BE2C (cell line): ENCODE measurements at regions not wholly inside any gene's neighbourhood (a gene's known extent, or its start where the extent isn't known, plus 50 kb on each side); places are given as distances from the start of the nearest gene placed in this dataset.
A peak's percentile ranks its signal among the peaks of the same experiment; 100 is the strongest.

ENCODE experiments used
- DNase-seq: peaks from one replicate; pipeline ENCODE4 v3.0.0-alpha.2; 2020
- H3K27me3 ChIP-seq: fragments of 250-450 bp; sonication (Bioruptor Pico); 2 replicates; pipeline ENCODE4 v1.5.1; 2020; ENCODE audit warnings: mild to moderate bottlenecking
- H3K36me3 ChIP-seq: fragments of 250-450 bp; sonication (Bioruptor Pico); 2 replicates; pipeline ENCODE4 v1.5.1; 2020; ENCODE audit warnings: mild to moderate bottlenecking
- H3K4me1 ChIP-seq: fragments of 250-450 bp; sonication (Bioruptor Pico); 2 replicates; pipeline ENCODE4 v1.5.1; 2020
- H3K4me3 ChIP-seq: 2 replicates; pipeline ENCODE4 v1.5.1; 2011; ENCODE audit warnings: low read depth, low read length
- H3K9me3 ChIP-seq: fragments of 250-450 bp; sonication (Bioruptor Pico); 2 replicates; pipeline ENCODE4 v1.5.1; 2020
- TF ChIP-seq, protein P1 (sequence below): IDR thresholded peaks from 2 replicates; pipeline ENCODE4 v1.5.1; 2012; ENCODE audit warnings: mild to moderate bottlenecking, low read depth, low read length

DNA sequence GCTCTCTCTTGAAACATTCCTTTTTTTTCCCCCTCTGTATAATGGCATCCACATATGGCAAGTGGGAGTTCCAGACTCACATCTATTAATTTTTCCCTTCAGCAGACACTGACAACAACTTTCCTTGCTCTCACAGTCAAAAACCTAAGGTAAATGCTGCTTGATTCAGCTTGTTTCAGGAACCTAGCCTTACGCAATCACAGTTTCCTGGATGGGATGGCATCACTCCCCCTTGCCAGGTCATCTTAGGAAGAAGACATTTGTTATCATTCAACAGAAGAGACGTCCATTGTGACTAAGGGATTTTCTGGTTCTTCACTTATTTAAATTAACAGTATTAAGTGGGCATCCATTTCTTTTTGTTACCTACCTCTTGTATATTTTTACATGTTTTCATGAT, 112.0 kb upstream of the PDGFD start:
- H3K4me3 ChIP-seq = no peak overlapping the region
- no peak for DNase-seq
- TF ChIP-seq, protein P1, sequence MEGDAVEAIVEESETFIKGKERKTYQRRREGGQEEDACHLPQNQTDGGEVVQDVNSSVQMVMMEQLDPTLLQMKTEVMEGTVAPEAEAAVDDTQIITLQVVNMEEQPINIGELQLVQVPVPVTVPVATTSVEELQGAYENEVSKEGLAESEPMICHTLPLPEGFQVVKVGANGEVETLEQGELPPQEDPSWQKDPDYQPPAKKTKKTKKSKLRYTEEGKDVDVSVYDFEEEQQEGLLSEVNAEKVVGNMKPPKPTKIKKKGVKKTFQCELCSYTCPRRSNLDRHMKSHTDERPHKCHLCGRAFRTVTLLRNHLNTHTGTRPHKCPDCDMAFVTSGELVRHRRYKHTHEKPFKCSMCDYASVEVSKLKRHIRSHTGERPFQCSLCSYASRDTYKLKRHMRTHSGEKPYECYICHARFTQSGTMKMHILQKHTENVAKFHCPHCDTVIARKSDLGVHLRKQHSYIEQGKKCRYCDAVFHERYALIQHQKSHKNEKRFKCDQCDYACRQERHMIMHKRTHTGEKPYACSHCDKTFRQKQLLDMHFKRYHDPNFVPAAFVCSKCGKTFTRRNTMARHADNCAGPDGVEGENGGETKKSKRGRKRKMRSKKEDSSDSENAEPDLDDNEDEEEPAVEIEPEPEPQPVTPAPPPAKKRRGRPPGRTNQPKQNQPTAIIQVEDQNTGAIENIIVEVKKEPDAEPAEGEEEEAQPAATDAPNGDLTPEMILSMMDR = no peak
- no peaks in the 10 kb centered on the region for H3K9me3 ChIP-seq
- H3K36me3 ChIP-seq = no peaks in the 10 kb centered on the region
- H3K27me3 ChIP-seq = no peaks in the 10 kb centered on the region
- no peaks in the 10 kb centered on the region for H3K4me1 ChIP-seq

DNA sequence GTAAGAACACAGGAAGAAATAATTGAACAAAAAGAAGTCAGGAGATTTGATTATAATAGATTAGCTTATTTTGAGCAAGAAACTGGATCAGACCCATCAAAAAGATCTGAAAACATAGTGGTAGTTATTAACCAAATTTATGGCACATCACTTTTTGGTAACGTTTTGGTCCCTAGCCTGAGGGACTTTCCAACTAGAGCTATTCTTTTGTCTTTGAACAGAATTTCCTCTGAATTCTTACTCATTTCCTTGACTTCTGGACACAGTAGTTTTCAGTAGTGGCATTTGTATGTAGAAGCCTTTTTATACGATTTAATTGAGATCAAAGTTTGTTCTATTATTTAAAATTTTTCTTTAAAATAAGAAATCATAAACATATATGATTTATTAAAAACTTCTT, 96.5 kb upstream of the PDGFD start:
- Histone ChIP-seq H3K4me1 (peaks cover 4% of the 10 kb centered on the region; the same call in 1 of the 2 replicates), H3K36me3 (no peaks in the 10 kb centered on the region), H3K9me3 (no peaks in the 10 kb centered on the region), H3K27me3 (no peaks in the 10 kb centered on the region), H3K4me3 (no peak overlapping the region)
- TF ChIP-seq, protein P1 = no peak
- no peak for DNase-seq

DNA sequence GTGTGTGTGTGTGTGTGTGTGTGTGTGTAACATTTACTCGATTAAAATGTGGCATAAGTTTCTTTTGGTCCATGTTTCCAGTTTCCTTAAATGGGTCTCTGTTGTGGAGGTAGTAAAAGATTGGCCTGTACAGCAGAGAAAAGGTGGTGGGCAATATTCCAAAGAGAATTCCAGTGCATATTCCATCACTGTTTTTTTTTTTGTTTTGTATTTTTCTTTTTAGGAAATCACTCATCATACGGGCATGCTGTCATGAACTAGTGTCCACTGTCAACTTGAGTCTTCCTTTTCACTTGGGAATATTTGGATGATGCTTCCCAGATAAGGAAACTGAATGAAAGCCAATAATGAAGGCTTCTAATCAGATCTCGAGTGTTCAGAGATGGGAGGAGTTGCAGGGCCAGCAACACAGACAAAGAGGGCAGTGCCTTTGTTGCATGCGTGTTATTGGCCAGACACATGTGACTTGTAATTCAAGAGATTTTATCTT, 95.2 kb upstream of the PDGFD start:
- H3K4me3 ChIP-seq = no peak overlapping the region
- H3K4me1 ChIP-seq = peaks cover 4% of the 10 kb centered on the region; the same call in 1 of the 2 replicates
- TF ChIP-seq, protein P1 = no peak
- DNase-seq = peak; percentile 5
- no peaks in the 10 kb centered on the region for H3K36me3 ChIP-seq
- no peaks in the 10 kb centered on the region for H3K9me3 ChIP-seq
- H3K27me3 ChIP-seq = no peaks in the 10 kb centered on the region

DNA sequence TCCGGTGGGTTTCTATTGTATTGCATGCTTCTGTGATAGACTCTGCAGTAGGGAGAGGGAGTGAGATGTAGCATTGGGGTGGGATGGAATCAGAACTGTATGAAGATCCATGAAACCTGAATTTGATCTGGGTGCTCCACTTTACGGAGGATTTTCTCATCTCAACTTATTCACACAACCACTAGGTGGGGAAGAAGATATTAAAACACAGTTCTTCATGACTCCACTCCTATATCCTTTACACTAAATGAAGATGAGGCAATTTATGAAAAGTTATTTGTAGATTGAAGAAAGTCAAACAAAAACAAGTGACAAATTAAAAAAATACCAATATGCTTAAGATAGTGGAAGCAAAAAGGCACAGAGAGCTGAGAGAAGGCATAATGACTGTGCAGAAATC, 92.6 kb upstream of the PDGFD start:
- Histone ChIP-seq H3K4me1 (peaks cover 4% of the 10 kb centered on the region; the same call in 1 of the 2 replicates), H3K36me3 (no peaks in the 10 kb centered on the region), H3K9me3 (no peaks in the 10 kb centered on the region), H3K4me3 (no peak overlapping the region), H3K27me3 (no peaks in the 10 kb centered on the region)
- TF ChIP-seq, protein P1 = peak; percentile 48
- DNase-seq = no peak

DNA sequence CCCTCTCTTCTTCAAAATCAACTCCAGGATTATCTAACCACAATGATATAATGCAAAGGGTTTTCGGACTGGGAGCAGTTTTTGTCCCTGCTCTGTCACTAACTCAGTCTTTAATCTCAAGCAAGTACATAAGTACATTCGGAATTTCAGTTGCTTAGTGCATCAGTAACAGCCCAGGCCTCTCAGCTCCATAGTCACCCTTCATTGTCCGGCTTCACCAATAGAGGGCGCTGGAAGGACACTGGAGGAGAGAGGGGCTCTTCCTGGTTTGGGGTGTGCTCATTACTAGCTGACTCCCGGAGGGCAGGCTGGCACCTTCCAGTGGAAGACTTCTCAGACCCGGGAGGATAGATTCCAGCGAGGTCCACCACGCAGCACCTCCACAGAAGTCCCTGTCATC, 90.4 kb upstream of the PDGFD start:
- DNase-seq = peak; percentile 68
- Histone ChIP-seq H3K4me3 (no peak overlapping the region), H3K27me3 (no peaks in the 10 kb centered on the region), H3K36me3 (no peaks in the 10 kb centered on the region), H3K4me1 (peaks cover 2% of the 10 kb centered on the region; the same call in 1 of the 2 replicates), H3K9me3 (no peaks in the 10 kb centered on the region)
- TF ChIP-seq, protein P1 = peak; percentile 95

DNA sequence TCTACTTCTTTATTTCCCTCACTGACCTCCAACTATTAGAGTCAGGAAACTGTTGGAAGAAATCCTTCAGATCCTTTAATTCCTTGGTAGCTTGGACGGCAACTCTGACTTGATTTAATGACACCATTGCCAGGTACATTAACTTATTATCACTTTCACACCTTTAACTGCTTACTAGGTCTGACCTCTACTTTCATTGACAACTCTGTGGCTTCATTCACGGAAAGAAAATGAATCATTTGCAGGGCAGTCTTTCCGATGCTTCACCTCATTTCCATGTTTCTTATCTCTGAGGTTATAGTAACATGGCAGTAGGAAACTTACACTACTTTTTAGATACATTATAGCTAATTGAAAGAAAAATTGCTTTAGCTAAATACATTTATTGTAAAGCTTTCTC, 82.6 kb upstream of the PDGFD start:
- H3K4me1 ChIP-seq = no peaks in the 10 kb centered on the region
- no peaks in the 10 kb centered on the region for H3K9me3 ChIP-seq
- no peak overlapping the region for H3K4me3 ChIP-seq
- no peaks in the 10 kb centered on the region for H3K36me3 ChIP-seq
- TF ChIP-seq, protein P1 = no peak
- no peak for DNase-seq
- H3K27me3 ChIP-seq = no peaks in the 10 kb centered on the region
